KMS-11 (cell line): ENCODE measurements at regions not wholly inside any gene's neighbourhood (a gene's known extent, or its start where the extent isn't known, plus 50 kb on each side); places are given as distances from the start of the nearest gene placed in this dataset.

ENCODE experiments used
- H2AFZ ChIP-seq: fragments of 200-600 bp; sonication (generic); 2 replicates; pipeline ENCODE4 v1.6.1; 2016; ENCODE audit warnings: antibody characterized with exemption, mixed run types, low read depth
- H3K27ac ChIP-seq: fragments of 200-600 bp; sonication (generic); 2 replicates; pipeline ENCODE4 v1.6.1; 2016; ENCODE audit warnings: mild to moderate bottlenecking, mixed run types
- H3K27me3 ChIP-seq: fragments of 200-600 bp; sonication (generic); 2 replicates; pipeline ENCODE4 v1.6.1; 2017; ENCODE audit warnings: mild to moderate bottlenecking, low read depth, mixed run types, moderate library complexity; ENCODE audit not compliant: insufficient read depth
- H3K36me3 ChIP-seq: fragments of 200-600 bp; sonication (generic); 2 replicates; pipeline ENCODE4 v1.6.1; 2017; ENCODE audit warnings: mild to moderate bottlenecking, mixed run types; ENCODE audit not compliant: insufficient read depth
- H3K4me1 ChIP-seq: fragments of 200-600 bp; sonication (generic); 2 replicates; pipeline ENCODE4 v1.6.1; 2016; ENCODE audit warnings: mild to moderate bottlenecking, low read depth, mixed run types; ENCODE audit not compliant: poor library complexity, severe bottlenecking
- H3K4me2 ChIP-seq: fragments of 200-600 bp; sonication (generic); 2 replicates; pipeline ENCODE4 v1.7.0; 2016; ENCODE audit warnings: mild to moderate bottlenecking, mixed run types
- H3K4me3 ChIP-seq: fragments of 200-600 bp; sonication (generic); IDR thresholded peaks from 2 replicates; pipeline ENCODE4 v1.6.1; 2017; ENCODE audit warnings: low read depth, low read length, mixed read lengths; ENCODE audit not compliant: insufficient read depth
- H3K79me2 ChIP-seq: fragments of 200-600 bp; sonication (generic); 2 replicates; pipeline ENCODE4 v1.6.1; 2016; ENCODE audit warnings: low read depth, mixed run types; ENCODE audit not compliant: insufficient read depth
- H3K9ac ChIP-seq: fragments of 200-600 bp; sonication (generic); 2 replicates; pipeline ENCODE4 v1.6.1; 2016; ENCODE audit warnings: mild to moderate bottlenecking, mixed run types
- H4K20me1 ChIP-seq: fragments of 200-600 bp; sonication (generic); 2 replicates; pipeline ENCODE4 v1.6.1; 2016; ENCODE audit warnings: mild to moderate bottlenecking, mixed run types; ENCODE audit not compliant: insufficient read depth
- TF ChIP-seq, protein P1 (sequence below): fragments of 200-600 bp; sonication (generic); conservative IDR thresholded peaks from 2 replicates; pipeline ENCODE4 v1.6.1; 2017; ENCODE audit warnings: low read depth, mild to moderate bottlenecking, antibody characterized with exemption, low read length, moderate library complexity, mixed read lengths

GRCh38 chr3:168828014-168828413 is 732.3 kb upstream of the GOLIM4 start:
- TF ChIP-seq, protein P1, sequence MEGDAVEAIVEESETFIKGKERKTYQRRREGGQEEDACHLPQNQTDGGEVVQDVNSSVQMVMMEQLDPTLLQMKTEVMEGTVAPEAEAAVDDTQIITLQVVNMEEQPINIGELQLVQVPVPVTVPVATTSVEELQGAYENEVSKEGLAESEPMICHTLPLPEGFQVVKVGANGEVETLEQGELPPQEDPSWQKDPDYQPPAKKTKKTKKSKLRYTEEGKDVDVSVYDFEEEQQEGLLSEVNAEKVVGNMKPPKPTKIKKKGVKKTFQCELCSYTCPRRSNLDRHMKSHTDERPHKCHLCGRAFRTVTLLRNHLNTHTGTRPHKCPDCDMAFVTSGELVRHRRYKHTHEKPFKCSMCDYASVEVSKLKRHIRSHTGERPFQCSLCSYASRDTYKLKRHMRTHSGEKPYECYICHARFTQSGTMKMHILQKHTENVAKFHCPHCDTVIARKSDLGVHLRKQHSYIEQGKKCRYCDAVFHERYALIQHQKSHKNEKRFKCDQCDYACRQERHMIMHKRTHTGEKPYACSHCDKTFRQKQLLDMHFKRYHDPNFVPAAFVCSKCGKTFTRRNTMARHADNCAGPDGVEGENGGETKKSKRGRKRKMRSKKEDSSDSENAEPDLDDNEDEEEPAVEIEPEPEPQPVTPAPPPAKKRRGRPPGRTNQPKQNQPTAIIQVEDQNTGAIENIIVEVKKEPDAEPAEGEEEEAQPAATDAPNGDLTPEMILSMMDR: no peak
- H3K4me2 ChIP-seq: no peak overlapping the region
- no peaks in the 10 kb centered on the region for H3K4me1 ChIP-seq
- H2AFZ ChIP-seq: no peak overlapping the region
- H3K36me3 ChIP-seq: no peaks in the 10 kb centered on the region
- H3K9ac ChIP-seq: no peak overlapping the region
- H3K27me3 ChIP-seq: no peaks in the 10 kb centered on the region
- H3K4me3 ChIP-seq: no peak overlapping the region
- H4K20me1 ChIP-seq: no peaks in the 10 kb centered on the region
- no peaks in the 10 kb centered on the region for H3K79me2 ChIP-seq
- H3K27ac ChIP-seq: no peak overlapping the region

- Histone ChIP-seq H3K27ac (no peak overlapping the region), H3K79me2 (no peaks in the 10 kb centered on the region), H2AFZ (no peak overlapping the region), H3K36me3 (no peaks in the 10 kb centered on the region), H3K4me1 (no peaks in the 10 kb centered on the region), H3K4me2 (no peak overlapping the region), H3K9ac (no peak overlapping the region), H3K27me3 (no peaks in the 10 kb centered on the region), H3K4me3 (no peak overlapping the region), H4K20me1 (no peaks in the 10 kb centered on the region)
- TF ChIP-seq, protein P1: no peak
These were observed 728.4 kb upstream of the GOLIM4 start for GRCh38 chr3:168824107-168824506.

DNA sequence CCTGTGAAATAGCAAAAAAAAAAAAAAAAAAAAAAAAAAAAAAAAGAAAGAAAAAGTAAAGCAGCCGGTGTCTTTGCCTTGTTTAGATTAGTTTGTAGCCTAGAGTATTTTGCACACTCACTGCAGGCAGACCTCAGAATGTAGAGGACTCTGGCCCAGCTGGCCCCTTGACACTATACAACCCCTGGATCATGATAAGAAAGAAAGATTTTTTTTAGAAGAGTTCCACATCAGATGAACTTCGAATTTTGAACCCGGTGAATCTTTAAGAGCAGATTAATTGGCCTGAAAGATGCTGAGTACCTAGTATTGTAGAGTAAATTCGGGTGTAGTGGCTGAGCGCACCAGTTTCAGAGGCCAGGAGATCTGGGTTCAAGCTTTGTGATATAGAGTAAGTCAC is 727.7 kb upstream of the GOLIM4 start:
- no peak overlapping the region for H3K4me2 ChIP-seq
- TF ChIP-seq, protein P1: no peak

GRCh38 chr3:168820810-168821415 is 725.2 kb upstream of the GOLIM4 start:
- TF ChIP-seq, protein P1: no peak
- Histone ChIP-seq H2AFZ (no peak overlapping the region), H3K4me1 (no peaks in the 10 kb centered on the region), H3K27me3 (no peaks in the 10 kb centered on the region), H3K27ac (no peak overlapping the region), H3K4me3 (no peak overlapping the region), H3K79me2 (no peaks in the 10 kb centered on the region), H3K4me2 (no peak overlapping the region), H3K36me3 (no peaks in the 10 kb centered on the region), H3K9ac (no peak overlapping the region), H4K20me1 (no peaks in the 10 kb centered on the region)

More for the DNA sequence above, 727.7 kb upstream of the GOLIM4 start:
- Histone ChIP-seq H3K4me3 (no peak overlapping the region), H3K4me1 (no peaks in the 10 kb centered on the region), H3K27me3 (no peaks in the 10 kb centered on the region), H2AFZ (no peak overlapping the region), H3K36me3 (no peaks in the 10 kb centered on the region), H3K27ac (no peak overlapping the region), H3K79me2 (no peaks in the 10 kb centered on the region), H4K20me1 (no peaks in the 10 kb centered on the region), H3K9ac (no peak overlapping the region)
